ENCODE measurements at regions not wholly inside any gene's neighbourhood (a gene's known extent, or its start where the extent isn't known, plus 50 kb on each side); places are given as distances from the start of the nearest gene placed in this dataset.
"Not testable (repeated sequence)": the region's sequence is repeated elsewhere in the genome, so short reads cannot be mapped to it uniquely, and the experiment has no call there.

- DNase-seq (ENCODE audit: insufficient read length) (no peak), FAIRE-seq (no peak)
- TF ChIP-seq POLR2AphosphoS5 (IDR thresholded peaks at IDR 0.05; ENCODE audit: low read depth, low read length) (no peak), TAF1 (IDR thresholded peaks at IDR 0.05; ENCODE audit: borderline replicate concordance, low read depth, low read length) (no peak), POLR2A (IDR thresholded peaks at IDR 0.05; ENCODE audit: low read depth, low read length) (no peak)
These were observed 186.6 kb downstream of the SQOR start for GRCh38 chr15:45821390-45821789.

GRCh38 chr15:45822968-45823367 lies 188.1 kb downstream of the SQOR start:
- FAIRE-seq; DNase-seq (ENCODE audit: insufficient read length): not testable (repeated sequence)

GRCh38 chr15:45827275-45827674 lies 192.4 kb downstream of the SQOR start:
- FAIRE-seq (no peak), DNase-seq (ENCODE audit: insufficient read length) (no peak)
- TF ChIP-seq POLR2AphosphoS5 (IDR thresholded peaks at IDR 0.05; ENCODE audit: low read depth, low read length), result no peak
- TF ChIP-seq POLR2A (IDR thresholded peaks at IDR 0.05; ENCODE audit: low read depth, low read length), result no peak
- no peak for TF ChIP-seq TAF1 (IDR thresholded peaks at IDR 0.05; ENCODE audit: borderline replicate concordance, low read depth, low read length)

- TF ChIP-seq TAF1 (IDR thresholded peaks at IDR 0.05; ENCODE audit: borderline replicate concordance, low read depth, low read length), result no peak
- TF ChIP-seq POLR2AphosphoS5 (IDR thresholded peaks at IDR 0.05; ENCODE audit: low read depth, low read length), result no peak
- TF ChIP-seq POLR2A (IDR thresholded peaks at IDR 0.05; ENCODE audit: low read depth, low read length), result no peak
- DNase-seq (ENCODE audit: insufficient read length) (no peak), FAIRE-seq (no peak)
These were observed 192.9 kb downstream of the SQOR start for GRCh38 chr15:45827766-45828165.

GRCh38 chr15:45829336-45830153 lies 194.7 kb downstream of the SQOR start:
- DNase-seq (ENCODE audit: insufficient read length), result no peak
- FAIRE-seq, result no peak
- TF ChIP-seq POLR2AphosphoS5 (IDR thresholded peaks at IDR 0.05; ENCODE audit: low read depth, low read length) (no peak), POLR2A (IDR thresholded peaks at IDR 0.05; ENCODE audit: low read depth, low read length) (no peak), TAF1 (IDR thresholded peaks at IDR 0.05; ENCODE audit: borderline replicate concordance, low read depth, low read length) (no peak)

- DNase-seq (ENCODE audit: insufficient read length), result no peak
- TF ChIP-seq TAF1 (IDR thresholded peaks at IDR 0.05; ENCODE audit: borderline replicate concordance, low read depth, low read length) (no peak), POLR2A (IDR thresholded peaks at IDR 0.05; ENCODE audit: low read depth, low read length) (no peak), POLR2AphosphoS5 (IDR thresholded peaks at IDR 0.05; ENCODE audit: low read depth, low read length) (no peak)
- FAIRE-seq, result no peak
These were observed 197.0 kb downstream of the SQOR start for GRCh38 chr15:45831787-45832186.

- DNase-seq (ENCODE audit: insufficient read length) (no peak), FAIRE-seq (no peak)
- TF ChIP-seq POLR2AphosphoS5 (IDR thresholded peaks at IDR 0.05; ENCODE audit: low read depth, low read length), result no peak
- no peak for TF ChIP-seq POLR2A (IDR thresholded peaks at IDR 0.05; ENCODE audit: low read depth, low read length)
- TF ChIP-seq TAF1 (IDR thresholded peaks at IDR 0.05; ENCODE audit: borderline replicate concordance, low read depth, low read length), result no peak
These were observed 199.8 kb downstream of the SQOR start for GRCh38 chr15:45834622-45835021.

GRCh38 chr15:45842151-45842550 lies 207.3 kb downstream of the SQOR start:
- DNase-seq (ENCODE audit: insufficient read length) (no peak), FAIRE-seq (no peak)
- no peak for TF ChIP-seq POLR2A (IDR thresholded peaks at IDR 0.05; ENCODE audit: low read depth, low read length)
- no peak for TF ChIP-seq POLR2AphosphoS5 (IDR thresholded peaks at IDR 0.05; ENCODE audit: low read depth, low read length)
- no peak for TF ChIP-seq TAF1 (IDR thresholded peaks at IDR 0.05; ENCODE audit: borderline replicate concordance, low read depth, low read length)

- DNase-seq (ENCODE audit: insufficient read length) (no peak), FAIRE-seq (no peak)
These were observed 212.8 kb downstream of the SQOR start for GRCh38 chr15:45847645-45848044.

GRCh38 chr15:45849136-45849535 lies 214.3 kb downstream of the SQOR start:
- TF ChIP-seq POLR2AphosphoS5 (IDR thresholded peaks at IDR 0.05; ENCODE audit: low read depth, low read length) (no peak), POLR2A (IDR thresholded peaks at IDR 0.05; ENCODE audit: low read depth, low read length) (no peak), TAF1 (IDR thresholded peaks at IDR 0.05; ENCODE audit: borderline replicate concordance, low read depth, low read length) (no peak)
- FAIRE-seq (no peak), DNase-seq (ENCODE audit: insufficient read length) (no peak)

More at GRCh38 chr15:45847645-45848044, 212.8 kb downstream of the SQOR start:
- TF ChIP-seq POLR2A (IDR thresholded peaks at IDR 0.05; ENCODE audit: low read depth, low read length), result no peak
- no peak for TF ChIP-seq TAF1 (IDR thresholded peaks at IDR 0.05; ENCODE audit: borderline replicate concordance, low read depth, low read length)
- no peak for TF ChIP-seq POLR2AphosphoS5 (IDR thresholded peaks at IDR 0.05; ENCODE audit: low read depth, low read length)

GRCh38 chr15:45854455-45855202 lies 219.8 kb downstream of the SQOR start:
- TF ChIP-seq POLR2A (IDR thresholded peaks at IDR 0.05; ENCODE audit: low read depth, low read length) (no peak), POLR2AphosphoS5 (IDR thresholded peaks at IDR 0.05; ENCODE audit: low read depth, low read length) (no peak), TAF1 (IDR thresholded peaks at IDR 0.05; ENCODE audit: borderline replicate concordance, low read depth, low read length) (no peak)
- DNase-seq (ENCODE audit: insufficient read length) (no peak), FAIRE-seq (no peak)

Data from GM12892 (cell line).